ENCODE measurements at regions not wholly inside any gene's neighbourhood (a gene's known extent, or its start where the extent isn't known, plus 50 kb on each side); places are given as distances from the start of the nearest gene placed in this dataset.

DNA sequence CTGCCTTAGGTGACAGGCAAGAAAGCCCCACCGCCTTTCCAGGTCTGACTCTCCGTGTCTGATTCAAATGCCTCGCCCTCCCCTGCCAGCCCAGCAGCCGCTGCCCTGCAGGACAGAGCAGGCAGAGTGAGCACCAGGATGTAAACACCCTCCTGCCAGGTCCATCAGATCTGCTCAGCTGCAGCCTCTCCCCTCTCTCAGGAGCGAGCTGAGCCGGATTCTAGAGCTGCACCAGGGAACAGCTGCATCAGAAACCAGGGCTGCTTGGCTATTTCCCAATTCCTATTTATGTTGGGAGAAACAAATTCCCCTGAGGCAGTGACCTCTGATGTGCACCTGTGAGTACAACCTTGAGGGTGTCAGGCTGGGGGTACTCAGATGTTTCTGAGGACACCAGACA, 121.5 kb upstream of the ZMIZ1 start:
- TF ChIP-seq EZH2 (IDR thresholded peaks at IDR 0.05; ENCODE audit: low read length, missing control alignments) = no peak
- TF ChIP-seq, protein P1, sequence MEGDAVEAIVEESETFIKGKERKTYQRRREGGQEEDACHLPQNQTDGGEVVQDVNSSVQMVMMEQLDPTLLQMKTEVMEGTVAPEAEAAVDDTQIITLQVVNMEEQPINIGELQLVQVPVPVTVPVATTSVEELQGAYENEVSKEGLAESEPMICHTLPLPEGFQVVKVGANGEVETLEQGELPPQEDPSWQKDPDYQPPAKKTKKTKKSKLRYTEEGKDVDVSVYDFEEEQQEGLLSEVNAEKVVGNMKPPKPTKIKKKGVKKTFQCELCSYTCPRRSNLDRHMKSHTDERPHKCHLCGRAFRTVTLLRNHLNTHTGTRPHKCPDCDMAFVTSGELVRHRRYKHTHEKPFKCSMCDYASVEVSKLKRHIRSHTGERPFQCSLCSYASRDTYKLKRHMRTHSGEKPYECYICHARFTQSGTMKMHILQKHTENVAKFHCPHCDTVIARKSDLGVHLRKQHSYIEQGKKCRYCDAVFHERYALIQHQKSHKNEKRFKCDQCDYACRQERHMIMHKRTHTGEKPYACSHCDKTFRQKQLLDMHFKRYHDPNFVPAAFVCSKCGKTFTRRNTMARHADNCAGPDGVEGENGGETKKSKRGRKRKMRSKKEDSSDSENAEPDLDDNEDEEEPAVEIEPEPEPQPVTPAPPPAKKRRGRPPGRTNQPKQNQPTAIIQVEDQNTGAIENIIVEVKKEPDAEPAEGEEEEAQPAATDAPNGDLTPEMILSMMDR (conservative IDR thresholded peaks at IDR 0.05 in 1 of 2, IDR thresholded peaks at IDR 0.05 in 1 of 2; ENCODE audit: low read depth in 1 of 2, low read length in 2 of 2) = no peak

DNA sequence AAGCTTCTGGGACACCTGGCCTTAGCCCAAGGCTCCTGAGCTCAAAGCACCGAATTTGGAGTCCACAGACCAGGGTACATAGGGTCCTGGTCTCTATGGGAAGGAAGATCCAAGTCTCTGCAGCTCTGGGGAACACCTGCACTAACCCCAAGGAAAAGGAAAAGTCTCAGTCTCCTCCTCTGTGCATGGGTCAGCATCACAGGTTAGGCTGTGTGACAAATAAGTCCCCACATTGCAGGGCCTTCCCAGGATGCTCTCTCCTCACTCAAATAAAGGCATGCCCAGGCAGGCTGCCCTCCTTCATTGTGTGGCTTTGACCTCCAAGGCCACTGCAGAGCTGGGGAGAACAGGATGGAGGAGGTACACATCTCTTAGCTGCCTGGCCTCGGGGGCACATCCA, 121.0 kb upstream of the ZMIZ1 start:
- Histone ChIP-seq H3K9ac (ENCODE audit: insufficient read depth, low read length) (no peak overlapping the region), H3K4me1 (ENCODE audit: control insufficient read depth, extremely low read depth, insufficient read depth, low read length) (peaks cover 27% of the 10 kb centered on the region), H3K4me3 (replicated peaks in 1 of 4; ENCODE audit: control extremely low read depth in 1 of 4, insufficient read depth in 1 of 4, low read depth in 3 of 4, low read length in 4 of 4) (no peak overlapping the region), H3K79me2 (ENCODE audit: control insufficient read depth, insufficient read depth, low read length) (no peaks in the 10 kb centered on the region), H4K20me1 (ENCODE audit: control insufficient read depth, extremely low read depth, insufficient read depth, low read length) (no peaks in the 10 kb centered on the region), H3K27ac (ENCODE audit: insufficient read depth, low read length) (no peak overlapping the region), H2AFZ (ENCODE audit: low read length) (no peak overlapping the region), H3K36me3 (ENCODE audit: control insufficient read depth, insufficient read depth, low read length) (no peaks in the 10 kb centered on the region), H3K27me3 (ENCODE audit: control insufficient read depth, insufficient read depth, low read length) (no peaks in the 10 kb centered on the region), H3K9me3 (ENCODE audit: control insufficient read depth, insufficient read depth, low read depth, low read length) (no peaks in the 10 kb centered on the region), H3K4me2 (ENCODE audit: extremely low read depth, insufficient read depth, low read length) (no peak overlapping the region)
- DNase-seq (ENCODE audit: low read depth in 2 of 2) = no peak
- no peak for TF ChIP-seq EZH2 (IDR thresholded peaks at IDR 0.05; ENCODE audit: low read length, missing control alignments)
- TF ChIP-seq, protein P1 (conservative IDR thresholded peaks at IDR 0.05 in 1 of 2, IDR thresholded peaks at IDR 0.05 in 1 of 2; ENCODE audit: low read depth in 1 of 2, low read length in 2 of 2) = no peak

More for the DNA sequence above, 121.5 kb upstream of the ZMIZ1 start:
- H3K4me1 ChIP-seq (ENCODE audit: control insufficient read depth, extremely low read depth, insufficient read depth, low read length) = peaks cover 24% of the 10 kb centered on the region
- no peaks in the 10 kb centered on the region for H3K36me3 ChIP-seq (ENCODE audit: control insufficient read depth, insufficient read depth, low read length)
- DNase-seq (ENCODE audit: low read depth in 2 of 2) = no peak
- no peak overlapping the region for H3K4me3 ChIP-seq (replicated peaks in 1 of 4; ENCODE audit: control extremely low read depth in 1 of 4, insufficient read depth in 1 of 4, low read depth in 3 of 4, low read length in 4 of 4)
- no peak overlapping the region for H2AFZ ChIP-seq (ENCODE audit: low read length)
- no peaks in the 10 kb centered on the region for H3K79me2 ChIP-seq (ENCODE audit: control insufficient read depth, insufficient read depth, low read length)
- no peaks in the 10 kb centered on the region for H3K9me3 ChIP-seq (ENCODE audit: control insufficient read depth, insufficient read depth, low read depth, low read length)
- H3K27me3 ChIP-seq (ENCODE audit: control insufficient read depth, insufficient read depth, low read length) = no peaks in the 10 kb centered on the region
- no peak overlapping the region for H3K27ac ChIP-seq (ENCODE audit: insufficient read depth, low read length)
- no peak overlapping the region for H3K4me2 ChIP-seq (ENCODE audit: extremely low read depth, insufficient read depth, low read length)
- H3K9ac ChIP-seq (ENCODE audit: insufficient read depth, low read length) = no peak overlapping the region
- H4K20me1 ChIP-seq (ENCODE audit: control insufficient read depth, extremely low read depth, insufficient read depth, low read length) = no peaks in the 10 kb centered on the region

DNA sequence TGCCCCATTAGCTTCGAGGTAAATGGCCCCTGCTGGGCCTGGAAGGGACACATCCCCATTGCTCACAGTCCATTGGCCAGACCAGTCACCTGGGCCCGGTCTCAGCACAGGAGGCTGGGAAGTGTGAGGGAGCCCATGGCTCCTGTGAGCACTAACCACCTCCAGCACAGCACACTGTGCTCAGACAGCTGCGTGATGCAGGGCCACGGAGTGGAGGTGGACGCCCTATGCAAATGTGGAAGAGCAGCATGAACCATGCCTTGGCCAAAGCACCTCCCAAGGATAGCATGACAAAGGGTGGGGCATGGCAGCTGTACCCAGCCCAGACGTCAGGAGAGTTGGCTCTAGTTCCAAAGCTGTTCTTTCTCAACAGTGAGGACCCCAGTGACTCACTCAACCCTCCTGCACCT, 120.1 kb upstream of the ZMIZ1 start:
- no peak overlapping the region for H3K4me2 ChIP-seq (ENCODE audit: extremely low read depth, insufficient read depth, low read length)
- H3K36me3 ChIP-seq (ENCODE audit: control insufficient read depth, insufficient read depth, low read length) = no peaks in the 10 kb centered on the region
- no peaks in the 10 kb centered on the region for H3K27me3 ChIP-seq (ENCODE audit: control insufficient read depth, insufficient read depth, low read length)
- no peak overlapping the region for H2AFZ ChIP-seq (ENCODE audit: low read length)
- DNase-seq (ENCODE audit: low read depth in 2 of 2) = peak in 1 of 2 donors; percentile 56
- H3K9ac ChIP-seq (ENCODE audit: insufficient read depth, low read length) = no peak overlapping the region
- H3K79me2 ChIP-seq (ENCODE audit: control insufficient read depth, insufficient read depth, low read length) = no peaks in the 10 kb centered on the region
- TF ChIP-seq, protein P1 (conservative IDR thresholded peaks at IDR 0.05 in 1 of 2, IDR thresholded peaks at IDR 0.05 in 1 of 2; ENCODE audit: low read depth in 1 of 2, low read length in 2 of 2) = no peak
- TF ChIP-seq EZH2 (IDR thresholded peaks at IDR 0.05; ENCODE audit: low read length, missing control alignments) = no peak
- H4K20me1 ChIP-seq (ENCODE audit: control insufficient read depth, extremely low read depth, insufficient read depth, low read length) = no peaks in the 10 kb centered on the region
- peaks cover 35% of the 10 kb centered on the region for H3K4me1 ChIP-seq (ENCODE audit: control insufficient read depth, extremely low read depth, insufficient read depth, low read length)
- no peaks in the 10 kb centered on the region for H3K9me3 ChIP-seq (ENCODE audit: control insufficient read depth, insufficient read depth, low read depth, low read length)
- no peak overlapping the region for H3K27ac ChIP-seq (ENCODE audit: insufficient read depth, low read length)
- no peak overlapping the region for H3K4me3 ChIP-seq (replicated peaks in 1 of 4; ENCODE audit: control extremely low read depth in 1 of 4, insufficient read depth in 1 of 4, low read depth in 3 of 4, low read length in 4 of 4)
